Smooth muscle cell (in vitro differentiated cells): ENCODE measurements at regions not wholly inside any gene's neighbourhood (a gene's known extent, or its start where the extent isn't known, plus 50 kb on each side); places are given as distances from the start of the nearest gene placed in this dataset.

Experiments used
- DNase-seq: peaks from one replicate; lab custom pipeline; 2025; ENCODE audit not compliant: unreplicated experiment; lab: John Stamatoyannopoulos, UW
- H2AFZ ChIP-seq: fragments of 200-600 bp; sonication (generic); 2 replicates; pipeline ENCODE4 v1.6.0; 2016; ENCODE audit warnings: antibody characterized with exemption, low read depth, mild to moderate bottlenecking
- H3F3A ChIP-seq: fragments of 200-600 bp; sonication (generic); 2 replicates; pipeline ENCODE4 v1.6.0; 2017; ENCODE audit warnings: antibody characterized with exemption, low read depth
- H3K27ac ChIP-seq: fragments of 200-600 bp; sonication (generic); 2 replicates; pipeline ENCODE4 v1.5.1; 2016; ENCODE audit warnings: low read depth, mild to moderate bottlenecking
- H3K27me3 ChIP-seq: fragments of 200-600 bp; sonication (generic); 2 replicates; pipeline ENCODE4 v1.6.1; 2016; ENCODE audit warnings: low read depth, mild to moderate bottlenecking
- H3K36me3 ChIP-seq: fragments of 200-600 bp; sonication (generic); 2 replicates; pipeline ENCODE4 v1.5.1; 2016; ENCODE audit warnings: low read depth
- H3K4me1 ChIP-seq: fragments of 200-600 bp; sonication (generic); 2 replicates; pipeline ENCODE4 v1.5.1; 2016; ENCODE audit warnings: low read depth
- H3K4me2 ChIP-seq: fragments of 200-600 bp; sonication (generic); 2 replicates; pipeline ENCODE4 v1.6.0; 2016; ENCODE audit warnings: mild to moderate bottlenecking
- H3K4me3 ChIP-seq: fragments of 200-600 bp; sonication (generic); 2 replicates; pipeline ENCODE4 v1.5.1; 2016; ENCODE audit warnings: mild to moderate bottlenecking
- H3K79me2 ChIP-seq: fragments of 200-600 bp; sonication (generic); 2 replicates; pipeline ENCODE4 v1.6.0; 2016; ENCODE audit warnings: low read depth, mild to moderate bottlenecking
- H3K9ac ChIP-seq: fragments of 200-600 bp; sonication (generic); 2 replicates; pipeline ENCODE4 v1.6.0; 2016; ENCODE audit warnings: low read depth
- H3K9me3 ChIP-seq: fragments of 200-600 bp; sonication (generic); replicated peaks from 2 replicates; pipeline ENCODE4 v1.5.1; 2016; ENCODE audit warnings: low read depth
- H4K20me1 ChIP-seq: fragments of 200-600 bp; sonication (generic); 2 replicates; pipeline ENCODE4 v1.6.0; 2016; ENCODE audit warnings: low read depth
- WGBS: methylation state at CpG from one replicate; pipeline ENCODE4 v1.1.7; 2016; ENCODE audit warnings: low lambda C conversion rate; 5-methylcytosine and 5-hydroxymethylcytosine counted together
- TF ChIP-seq, protein P1 (sequence below): fragments of 200-600 bp; sonication (generic); IDR thresholded peaks from 2 replicates; pipeline ENCODE4 v1.5.1; 2017; ENCODE audit warnings: borderline replicate concordance, mild to moderate bottlenecking, antibody characterized with exemption; ENCODE audit not compliant: insufficient read depth, poor library complexity, severe bottlenecking

DNA sequence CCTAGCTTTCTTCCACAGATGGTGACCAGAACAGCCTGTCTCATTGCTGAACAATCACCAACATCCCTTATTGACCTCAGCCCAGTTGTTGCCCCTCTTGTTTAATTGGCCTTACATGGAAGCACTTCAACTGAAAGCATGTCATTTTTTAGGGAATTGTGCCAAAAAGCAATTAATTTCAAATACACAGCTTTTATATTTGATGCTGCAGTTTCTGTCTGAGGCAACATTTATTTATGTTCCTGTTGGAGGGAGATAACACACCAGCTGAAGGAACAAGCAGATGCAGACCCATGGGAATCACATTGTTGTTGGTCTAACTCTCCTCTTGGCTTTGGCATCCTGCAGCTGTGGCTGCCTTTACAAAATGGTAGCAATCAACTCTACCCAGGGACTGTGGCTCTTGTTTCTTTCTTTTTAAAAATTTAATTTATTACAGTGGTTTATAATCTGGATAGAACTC is 498.1 kb upstream of the RGMA start:
- H3F3A ChIP-seq = no peaks in the 10 kb centered on the region
- H3K4me2 ChIP-seq = no peak overlapping the region
- TF ChIP-seq, protein P1, sequence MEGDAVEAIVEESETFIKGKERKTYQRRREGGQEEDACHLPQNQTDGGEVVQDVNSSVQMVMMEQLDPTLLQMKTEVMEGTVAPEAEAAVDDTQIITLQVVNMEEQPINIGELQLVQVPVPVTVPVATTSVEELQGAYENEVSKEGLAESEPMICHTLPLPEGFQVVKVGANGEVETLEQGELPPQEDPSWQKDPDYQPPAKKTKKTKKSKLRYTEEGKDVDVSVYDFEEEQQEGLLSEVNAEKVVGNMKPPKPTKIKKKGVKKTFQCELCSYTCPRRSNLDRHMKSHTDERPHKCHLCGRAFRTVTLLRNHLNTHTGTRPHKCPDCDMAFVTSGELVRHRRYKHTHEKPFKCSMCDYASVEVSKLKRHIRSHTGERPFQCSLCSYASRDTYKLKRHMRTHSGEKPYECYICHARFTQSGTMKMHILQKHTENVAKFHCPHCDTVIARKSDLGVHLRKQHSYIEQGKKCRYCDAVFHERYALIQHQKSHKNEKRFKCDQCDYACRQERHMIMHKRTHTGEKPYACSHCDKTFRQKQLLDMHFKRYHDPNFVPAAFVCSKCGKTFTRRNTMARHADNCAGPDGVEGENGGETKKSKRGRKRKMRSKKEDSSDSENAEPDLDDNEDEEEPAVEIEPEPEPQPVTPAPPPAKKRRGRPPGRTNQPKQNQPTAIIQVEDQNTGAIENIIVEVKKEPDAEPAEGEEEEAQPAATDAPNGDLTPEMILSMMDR = no peak
- H3K27ac ChIP-seq = no peak overlapping the region
- DNase-seq = no peak
- H3K9ac ChIP-seq = no peak overlapping the region
- no peaks in the 10 kb centered on the region for H3K36me3 ChIP-seq
- H3K4me3 ChIP-seq = no peak overlapping the region
- peaks cover 27% of the 10 kb centered on the region for H3K27me3 ChIP-seq
- no peaks in the 10 kb centered on the region for H3K79me2 ChIP-seq
- H2AFZ ChIP-seq = no peak overlapping the region
- no peaks in the 10 kb centered on the region for H3K9me3 ChIP-seq
- H3K4me1 ChIP-seq = no peaks in the 10 kb centered on the region
- no peaks in the 10 kb centered on the region for H4K20me1 ChIP-seq

DNA sequence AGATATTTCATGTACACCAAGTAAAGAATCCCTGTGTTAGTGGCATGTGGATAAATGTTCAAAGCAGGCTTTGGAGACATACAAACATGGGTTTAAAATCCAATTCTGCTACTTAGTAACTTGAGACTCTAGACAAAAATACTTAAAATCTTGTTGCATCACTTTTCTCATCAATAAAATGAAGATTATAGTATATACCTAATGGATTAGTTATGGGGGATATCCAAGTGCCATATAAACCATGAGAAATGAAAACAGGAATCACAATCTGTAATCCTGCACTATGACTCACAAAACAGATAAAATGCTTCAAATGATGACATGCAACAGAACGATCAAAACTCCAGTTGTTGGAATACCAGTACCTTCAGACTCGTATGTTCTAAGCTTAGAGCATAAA is 496.0 kb upstream of the RGMA start:
- Histone ChIP-seq H3K27me3 (peaks cover 27% of the 10 kb centered on the region), H3K9me3 (no peaks in the 10 kb centered on the region), H3K4me3 (no peak overlapping the region), H3F3A (no peaks in the 10 kb centered on the region), H3K36me3 (no peaks in the 10 kb centered on the region), H3K79me2 (no peaks in the 10 kb centered on the region), H3K27ac (no peak overlapping the region), H3K9ac (no peak overlapping the region), H4K20me1 (no peaks in the 10 kb centered on the region), H3K4me2 (no peak overlapping the region), H2AFZ (no peak overlapping the region), H3K4me1 (no peaks in the 10 kb centered on the region)
- DNase-seq = no peak
- TF ChIP-seq, protein P1 = no peak
- WGBS = 59% methylated on average over 2 of the region's 2 CpGs

DNA sequence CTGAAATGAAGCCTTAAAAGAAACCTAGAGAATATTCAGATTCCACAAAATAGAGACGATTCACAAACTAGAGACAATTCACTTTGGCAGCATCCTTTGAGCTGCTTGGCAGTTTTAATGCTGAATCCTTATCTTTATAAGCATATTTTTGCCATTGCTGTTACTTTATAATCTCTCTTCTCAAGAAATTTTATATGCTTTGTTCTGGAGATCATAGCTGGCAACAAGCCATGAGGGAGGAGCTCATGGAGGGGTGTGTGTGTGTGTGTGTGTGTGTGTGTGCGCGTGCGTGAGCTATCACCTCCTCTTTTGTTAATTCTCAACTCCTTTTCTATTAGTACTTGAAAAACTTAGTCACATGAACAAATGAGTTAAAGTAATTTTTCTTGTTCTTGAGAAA is 495.0 kb upstream of the RGMA start:
- H3K36me3 ChIP-seq = no peaks in the 10 kb centered on the region
- no peaks in the 10 kb centered on the region for H3F3A ChIP-seq
- H3K4me3 ChIP-seq = no peak overlapping the region
- no peaks in the 10 kb centered on the region for H3K4me1 ChIP-seq
- no peaks in the 10 kb centered on the region for H3K79me2 ChIP-seq
- peaks cover 18% of the 10 kb centered on the region for H3K27me3 ChIP-seq
- H3K27ac ChIP-seq = no peak overlapping the region
- H3K4me2 ChIP-seq = no peak overlapping the region
- H3K9ac ChIP-seq = no peak overlapping the region
- WGBS = 86% methylated on average over 4 of the region's 4 CpGs
- TF ChIP-seq, protein P1 = no peak
- DNase-seq = no peak
- H3K9me3 ChIP-seq = no peaks in the 10 kb centered on the region
- H4K20me1 ChIP-seq = no peaks in the 10 kb centered on the region
- H2AFZ ChIP-seq = no peak overlapping the region

DNA sequence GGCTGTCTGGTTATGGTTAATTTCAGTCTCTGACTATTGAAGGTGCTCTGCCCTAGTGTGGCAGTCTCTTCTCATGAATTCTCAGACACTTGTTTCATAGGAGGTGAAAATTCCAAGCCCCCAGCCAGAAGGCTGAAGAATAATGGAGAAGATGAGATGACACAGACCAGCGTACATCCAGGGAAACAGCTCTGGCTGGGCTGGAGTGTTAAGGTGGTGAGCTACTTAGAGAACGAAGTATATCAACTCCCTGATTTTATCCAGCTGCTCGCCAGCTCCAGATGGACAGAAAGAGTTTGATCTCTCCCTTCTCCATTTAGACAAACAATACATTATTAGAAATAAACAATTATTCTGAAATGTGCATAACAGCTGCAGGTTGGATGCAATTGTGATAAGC is 494.5 kb upstream of the RGMA start:
- H3K9ac ChIP-seq = no peak overlapping the region
- H2AFZ ChIP-seq = no peak overlapping the region
- H3K27ac ChIP-seq = no peak overlapping the region
- no peak for DNase-seq
- no peaks in the 10 kb centered on the region for H4K20me1 ChIP-seq
- no peak overlapping the region for H3K4me3 ChIP-seq
- no peaks in the 10 kb centered on the region for H3K36me3 ChIP-seq
- no peaks in the 10 kb centered on the region for H3K9me3 ChIP-seq
- WGBS = 68% methylated on average over 3 of the region's 3 CpGs
- TF ChIP-seq, protein P1 = no peak
- H3K4me2 ChIP-seq = no peak overlapping the region
- H3K4me1 ChIP-seq = no peaks in the 10 kb centered on the region
- no peaks in the 10 kb centered on the region for H3F3A ChIP-seq
- H3K79me2 ChIP-seq = no peaks in the 10 kb centered on the region
- H3K27me3 ChIP-seq = peaks cover 14% of the 10 kb centered on the region
